ENCODE measurements at regions not wholly inside any gene's neighbourhood (a gene's known extent, or its start where the extent isn't known, plus 50 kb on each side); places are given as distances from the start of the nearest gene placed in this dataset.

- WGBS, 4 donors: 47 to 51% (median 48%) methylated on average over 9 of the region's 9 CpGs
- H3K9me3 ChIP-seq (replicated peaks in 1 of 3): no peaks in the 10 kb centered on the region
- H3K4me1 ChIP-seq (replicated peaks in 1 of 2): peaks cover 7 to 37% of the 10 kb centered on the region in 2 donors
- no peaks in the 10 kb centered on the region for H3K27me3 ChIP-seq
- H3K36me3 ChIP-seq (replicated peaks in 1 of 2): no peaks in the 10 kb centered on the region
- no peak overlapping the region for H3K4me3 ChIP-seq
- TF ChIP-seq POLR2A (IDR thresholded peaks at IDR 0.05) (no peak), CTCF (IDR thresholded peaks at IDR 0.05) (peak in 1 of 6 experiments; percentile 2)
- peak in 6 of 7 donors; percentile 34 to 72 (median 48) for DNase-seq
- H3K27ac ChIP-seq: no peak overlapping the region
- intact Hi-C loops (cut with DNase I): no loop called here
These were observed 277.7 kb downstream of the ADGB start for GRCh38 chr6:146876271-146877151.

- intact Hi-C loops (cut with DNase I): no loop called here
- DNase-seq: no peak
- WGBS, 4 donors: 80 to 95% (median 90%) methylated on average over 1 of the region's 1 CpG
- Histone ChIP-seq H3K9me3 (replicated peaks in 1 of 3) (no peaks in the 10 kb centered on the region), H3K36me3 (replicated peaks in 1 of 2) (no peaks in the 10 kb centered on the region), H3K4me1 (replicated peaks in 1 of 2) (peaks cover 7 to 45% of the 10 kb centered on the region in 2 donors), H3K27ac (peak overlapping the region in 1 of 5 donors; percentile 35), H3K27me3 (no peaks in the 10 kb centered on the region), H3K4me3 (no peak overlapping the region)
- TF ChIP-seq POLR2A (IDR thresholded peaks at IDR 0.05): no peak
- TF ChIP-seq CTCF (IDR thresholded peaks at IDR 0.05): no peak
These were observed 279.6 kb downstream of the ADGB start for GRCh38 chr6:146878168-146878951.

- DNase-seq: no peak
- no peaks in the 10 kb centered on the region for H3K27me3 ChIP-seq
- intact Hi-C loops (cut with DNase I): no loop called here
- H3K4me1 ChIP-seq (replicated peaks in 1 of 2): peaks cover 7 to 45% of the 10 kb centered on the region in 2 donors
- peak overlapping the region in 1 of 5 donors; percentile 15 for H3K27ac ChIP-seq
- H3K4me3 ChIP-seq: no peak overlapping the region
- H3K9me3 ChIP-seq (replicated peaks in 1 of 3): no peaks in the 10 kb centered on the region
- no peak for TF ChIP-seq POLR2A (IDR thresholded peaks at IDR 0.05)
- TF ChIP-seq CTCF (IDR thresholded peaks at IDR 0.05): no peak
- H3K36me3 ChIP-seq (replicated peaks in 1 of 2): no peaks in the 10 kb centered on the region
- WGBS, 4 donors: 79 to 91% (median 80%) methylated on average over 2 of the region's 2 CpGs
These were observed 280.2 kb downstream of the ADGB start for GRCh38 chr6:146878952-146879340.

- H3K36me3 ChIP-seq (replicated peaks in 1 of 2): no peaks in the 10 kb centered on the region
- 71 to 97% (median 77%) methylated on average over 4 of the region's 4 CpGs for WGBS, 4 donors
- no peaks in the 10 kb centered on the region for H3K27me3 ChIP-seq
- H3K4me3 ChIP-seq: no peak overlapping the region
- intact Hi-C loops (cut with DNase I): no loop called here
- peaks cover 7 to 45% of the 10 kb centered on the region in 2 donors for H3K4me1 ChIP-seq (replicated peaks in 1 of 2)
- no peaks in the 10 kb centered on the region for H3K9me3 ChIP-seq (replicated peaks in 1 of 3)
- TF ChIP-seq POLR2A (IDR thresholded peaks at IDR 0.05): no peak
- TF ChIP-seq CTCF (IDR thresholded peaks at IDR 0.05): no peak
- peak overlapping the region in 1 of 5 donors; percentile 15 for H3K27ac ChIP-seq
- DNase-seq: no peak
These were observed 280.8 kb downstream of the ADGB start for GRCh38 chr6:146879406-146880117.
